ENCODE measurements at regions not wholly inside any gene's neighbourhood (a gene's known extent, or its start where the extent isn't known, plus 50 kb on each side); places are given as distances from the start of the nearest gene placed in this dataset.

- TF ChIP-seq, protein P1, sequence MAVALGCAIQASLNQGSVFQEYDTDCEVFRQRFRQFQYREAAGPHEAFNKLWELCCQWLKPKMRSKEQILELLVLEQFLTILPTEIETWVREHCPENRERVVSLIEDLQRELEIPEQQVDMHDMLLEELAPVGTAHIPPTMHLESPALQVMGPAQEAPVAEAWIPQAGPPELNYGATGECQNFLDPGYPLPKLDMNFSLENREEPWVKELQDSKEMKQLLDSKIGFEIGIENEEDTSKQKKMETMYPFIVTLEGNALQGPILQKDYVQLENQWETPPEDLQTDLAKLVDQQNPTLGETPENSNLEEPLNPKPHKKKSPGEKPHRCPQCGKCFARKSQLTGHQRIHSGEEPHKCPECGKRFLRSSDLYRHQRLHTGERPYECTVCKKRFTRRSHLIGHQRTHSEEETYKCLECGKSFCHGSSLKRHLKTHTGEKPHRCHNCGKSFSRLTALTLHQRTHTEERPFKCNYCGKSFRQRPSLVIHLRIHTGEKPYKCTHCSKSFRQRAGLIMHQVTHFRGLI (CRISPR knock-in tag; IDR thresholded peaks at IDR 0.05), result peak; percentile 41; the same call in 1 of the 2 replicates
- peak; percentile 96 for TF ChIP-seq SMARCA4 (IDR thresholded peaks at IDR 0.05)
- TF ChIP-seq, protein P2, sequence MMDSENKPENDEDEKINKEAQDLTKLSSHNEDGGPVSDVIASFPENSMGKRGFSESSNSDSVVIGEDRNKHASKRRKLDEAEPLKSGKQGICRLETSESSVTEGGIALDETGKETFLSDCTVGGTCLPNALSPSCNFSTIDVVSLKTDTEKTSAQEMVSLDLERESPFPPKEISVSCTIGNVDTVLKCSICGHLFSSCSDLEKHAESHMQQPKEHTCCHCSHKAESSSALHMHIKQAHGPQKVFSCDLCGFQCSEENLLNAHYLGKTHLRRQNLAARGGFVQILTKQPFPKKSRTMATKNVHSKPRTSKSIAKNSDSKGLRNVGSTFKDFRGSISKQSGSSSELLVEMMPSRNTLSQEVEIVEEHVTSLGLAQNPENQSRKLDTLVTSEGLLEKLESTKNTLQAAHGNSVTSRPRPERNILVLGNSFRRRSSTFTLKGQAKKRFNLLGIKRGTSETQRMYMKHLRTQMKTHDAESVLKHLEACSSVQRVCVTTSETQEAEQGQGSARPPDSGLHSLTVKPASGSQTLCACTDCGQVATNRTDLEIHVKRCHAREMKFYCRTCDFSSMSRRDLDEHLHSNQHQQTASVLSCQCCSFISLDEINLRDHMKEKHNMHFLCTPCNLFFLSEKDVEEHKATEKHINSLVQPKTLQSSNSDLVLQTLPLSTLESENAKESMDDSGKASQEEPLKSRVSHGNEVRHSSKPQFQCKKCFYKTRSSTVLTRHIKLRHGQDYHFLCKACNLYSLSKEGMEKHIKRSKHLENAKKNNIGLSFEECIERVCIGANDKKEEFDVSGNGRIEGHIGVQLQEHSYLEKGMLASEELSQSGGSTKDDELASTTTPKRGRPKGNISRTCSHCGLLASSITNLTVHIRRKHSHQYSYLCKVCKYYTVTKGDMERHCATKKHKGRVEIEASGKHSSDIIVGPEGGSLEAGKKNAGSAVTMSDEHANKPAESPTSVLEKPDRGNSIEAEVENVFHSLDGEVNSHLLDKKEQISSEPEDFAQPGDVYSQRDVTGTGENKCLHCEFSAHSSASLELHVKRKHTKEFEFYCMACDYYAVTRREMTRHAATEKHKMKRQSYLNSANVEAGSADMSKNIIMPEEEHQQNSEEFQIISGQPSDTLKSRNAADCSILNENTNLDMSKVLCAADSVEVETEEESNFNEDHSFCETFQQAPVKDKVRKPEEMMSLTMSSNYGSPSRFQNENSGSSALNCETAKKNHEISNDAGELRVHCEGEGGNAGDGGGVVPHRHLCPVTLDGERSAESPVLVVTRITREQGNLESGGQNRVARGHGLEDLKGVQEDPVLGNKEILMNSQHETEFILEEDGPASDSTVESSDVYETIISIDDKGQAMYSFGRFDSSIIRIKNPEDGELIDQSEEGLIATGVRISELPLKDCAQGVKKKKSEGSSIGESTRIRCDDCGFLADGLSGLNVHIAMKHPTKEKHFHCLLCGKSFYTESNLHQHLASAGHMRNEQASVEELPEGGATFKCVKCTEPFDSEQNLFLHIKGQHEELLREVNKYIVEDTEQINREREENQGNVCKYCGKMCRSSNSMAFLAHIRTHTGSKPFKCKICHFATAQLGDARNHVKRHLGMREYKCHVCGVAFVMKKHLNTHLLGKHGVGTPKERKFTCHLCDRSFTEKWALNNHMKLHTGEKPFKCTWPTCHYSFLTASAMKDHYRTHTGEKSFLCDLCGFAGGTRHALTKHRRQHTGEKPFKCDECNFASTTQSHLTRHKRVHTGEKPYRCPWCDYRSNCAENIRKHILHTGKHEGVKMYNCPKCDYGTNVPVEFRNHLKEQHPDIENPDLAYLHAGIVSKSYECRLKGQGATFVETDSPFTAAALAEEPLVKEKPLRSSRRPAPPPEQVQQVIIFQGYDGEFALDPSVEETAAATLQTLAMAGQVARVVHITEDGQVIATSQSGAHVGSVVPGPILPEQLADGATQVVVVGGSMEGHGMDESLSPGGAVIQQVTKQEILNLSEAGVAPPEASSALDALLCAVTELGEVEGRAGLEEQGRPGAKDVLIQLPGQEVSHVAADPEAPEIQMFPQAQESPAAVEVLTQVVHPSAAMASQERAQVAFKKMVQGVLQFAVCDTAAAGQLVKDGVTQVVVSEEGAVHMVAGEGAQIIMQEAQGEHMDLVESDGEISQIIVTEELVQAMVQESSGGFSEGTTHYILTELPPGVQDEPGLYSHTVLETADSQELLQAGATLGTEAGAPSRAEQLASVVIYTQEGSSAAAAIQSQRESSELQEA (IDR thresholded peaks at IDR 0.05; ENCODE audit: low read depth), result no peak
- TF ChIP-seq NCOA4 (IDR thresholded peaks at IDR 0.05; ENCODE audit: partially characterized antibody), result peak; percentile 23
- no peak for TF ChIP-seq CLOCK (CRISPR knock-in tag; IDR thresholded peaks at IDR 0.05; ENCODE audit: borderline replicate concordance)
- no peak for TF ChIP-seq NCOA6 (IDR thresholded peaks at IDR 0.05)
- TF ChIP-seq, protein P3, sequence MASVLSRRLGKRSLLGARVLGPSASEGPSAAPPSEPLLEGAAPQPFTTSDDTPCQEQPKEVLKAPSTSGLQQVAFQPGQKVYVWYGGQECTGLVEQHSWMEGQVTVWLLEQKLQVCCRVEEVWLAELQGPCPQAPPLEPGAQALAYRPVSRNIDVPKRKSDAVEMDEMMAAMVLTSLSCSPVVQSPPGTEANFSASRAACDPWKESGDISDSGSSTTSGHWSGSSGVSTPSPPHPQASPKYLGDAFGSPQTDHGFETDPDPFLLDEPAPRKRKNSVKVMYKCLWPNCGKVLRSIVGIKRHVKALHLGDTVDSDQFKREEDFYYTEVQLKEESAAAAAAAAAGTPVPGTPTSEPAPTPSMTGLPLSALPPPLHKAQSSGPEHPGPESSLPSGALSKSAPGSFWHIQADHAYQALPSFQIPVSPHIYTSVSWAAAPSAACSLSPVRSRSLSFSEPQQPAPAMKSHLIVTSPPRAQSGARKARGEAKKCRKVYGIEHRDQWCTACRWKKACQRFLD (CRISPR knock-in tag; IDR thresholded peaks at IDR 0.05), result 0 out of 2 replicates have a peak, but pooled peaks have one; percentile 23
- TF ChIP-seq CREM (IDR thresholded peaks at IDR 0.05; ENCODE audit: low read depth), result peak; percentile 58
- TF ChIP-seq ETV1 (tag; conservative IDR thresholded peaks at IDR 0.05; ENCODE audit: low read depth), result peak; percentile 85
- no peak for TF ChIP-seq ZFP36 (IDR thresholded peaks at IDR 0.05; ENCODE audit: low read depth, low read length, partially characterized antibody)
- TF ChIP-seq MXI1 (IDR thresholded peaks at IDR 0.05; ENCODE audit: low read depth, low read length), result 0 out of 2 replicates have a peak, but pooled peaks have one; percentile 54
- TF ChIP-seq ZNF408 (CRISPR knock-in tag; IDR thresholded peaks at IDR 0.05; ENCODE audit: low read depth), result no peak
These were observed 52.2 kb upstream of the COCH start (continued) for GRCh38 chr14:30822080-30822571.
